HG02763 (cell line): ENCODE measurements at regions not wholly inside any gene's neighbourhood (a gene's known extent, or its start where the extent isn't known, plus 50 kb on each side); places are given as distances from the start of the nearest gene placed in this dataset.

Source experiments
- ATAC-seq: cut with Tn5 transposase; IDR thresholded peaks from one replicate; pipeline ENCODE4 v1.9.1; 2021; ENCODE audit warnings: mild to moderate bottlenecking, moderate library complexity; ENCODE audit not compliant: unreplicated experiment

GRCh38 chr11:28849053-28849452, 740.9 kb downstream of the METTL15 start:
- no peak for ATAC-seq

- ATAC-seq, result no peak
Measured at GRCh38 chr11:28842716-28843115, 734.5 kb downstream of the METTL15 start.

- no peak for ATAC-seq
Measured at GRCh38 chr11:28838741-28839140, 730.6 kb downstream of the METTL15 start.

- no peak for ATAC-seq
Measured at GRCh38 chr11:28837599-28837998, 729.4 kb downstream of the METTL15 start.

- no peak for ATAC-seq
Measured at GRCh38 chr11:28836285-28837081, 728.3 kb downstream of the METTL15 start.

GRCh38 chr11:28835790-28836189, 727.6 kb downstream of the METTL15 start:
- no peak for ATAC-seq

GRCh38 chr11:28835317-28835716, 727.1 kb downstream of the METTL15 start:
- no peak for ATAC-seq

GRCh38 chr11:28834877-28835276, 726.7 kb downstream of the METTL15 start:
- no peak for ATAC-seq

GRCh38 chr11:28833670-28834069, 725.5 kb downstream of the METTL15 start:
- ATAC-seq, result no peak

- no peak for ATAC-seq
Measured at GRCh38 chr11:28833169-28833568, 725.0 kb downstream of the METTL15 start.

GRCh38 chr11:28826807-28827206, 718.6 kb downstream of the METTL15 start:
- ATAC-seq, result no peak

- no peak for ATAC-seq
Measured at GRCh38 chr11:28822576-28822975, 714.4 kb downstream of the METTL15 start.

GRCh38 chr11:28820296-28820989, 712.3 kb downstream of the METTL15 start:
- no peak for ATAC-seq

GRCh38 chr11:28819741-28820140, 711.6 kb downstream of the METTL15 start:
- ATAC-seq, result no peak

- no peak for ATAC-seq
Measured at GRCh38 chr11:28815110-28815509, 706.9 kb downstream of the METTL15 start.

- no peak for ATAC-seq
Measured at GRCh38 chr11:28808771-28809170, 700.6 kb downstream of the METTL15 start.

- no peak for ATAC-seq
Measured at GRCh38 chr11:28799316-28799715, 691.1 kb downstream of the METTL15 start.

- no peak for ATAC-seq
Measured at GRCh38 chr11:28798286-28798685, 690.1 kb downstream of the METTL15 start.

GRCh38 chr11:28797536-28797935, 689.3 kb downstream of the METTL15 start:
- no peak for ATAC-seq

GRCh38 chr11:28794405-28794804, 686.2 kb downstream of the METTL15 start:
- no peak for ATAC-seq

- no peak for ATAC-seq
Measured at GRCh38 chr11:28793282-28793738, 685.1 kb downstream of the METTL15 start.

- ATAC-seq, result no peak
Measured at GRCh38 chr11:28792856-28793255, 684.7 kb downstream of the METTL15 start.
